OCI-LY7 (cell line): ENCODE measurements at regions not wholly inside any gene's neighbourhood (a gene's known extent, or its start where the extent isn't known, plus 50 kb on each side); places are given as distances from the start of the nearest gene placed in this dataset.

Experiments used
- CTCF ChIP-seq: fragments of 200-600 bp; sonication (generic); conservative IDR thresholded peaks from 2 replicates; pipeline ENCODE4 v1.5.1; 2014; ENCODE audit warnings: mild to moderate bottlenecking, antibody characterized with exemption, low read length, moderate library complexity, mixed read lengths
- EZH2phosphoT487 ChIP-seq: fragments of 200-600 bp; sonication (generic); IDR thresholded peaks from 2 replicates; pipeline ENCODE4 v1.6.1; 2018; ENCODE audit warnings: low read depth, borderline replicate concordance, mild to moderate bottlenecking, mixed run types, antibody characterized with exemption, low read length, moderate library complexity, mixed read lengths

- TF ChIP-seq CTCF: no peak
- TF ChIP-seq EZH2phosphoT487: no peak
Measured at GRCh38 chr3:115332998-115333397, 185.9 kb upstream of the ZBTB20 start.
